MCF 10A (cell line): ENCODE measurements at regions not wholly inside any gene's neighbourhood (a gene's known extent, or its start where the extent isn't known, plus 50 kb on each side); places are given as distances from the start of the nearest gene placed in this dataset.

ENCODE experiments used
- BruUV-seq: library from RNA; stranded (reverse); fragments of 400-500 nt; replicated peaks from 2 replicates; lab custom pipeline; 2021; lab: Mats Ljungman, UMichigan
- CTCF ChIA-PET: fragments of 300-600 bp; sonication (Branson Sonifier 250); formaldehyde crosslinking; extraction: SDS; loops from one replicate; lab custom pipeline; 2021; ENCODE audit warnings: antibody characterized with exemption, inconsistent platforms; lab: Yijun Ruan, JAX
- POLR2A ChIA-PET: fragments of 300-600, 350-650 bp; sonication (Branson Sonifier 250); formaldehyde crosslinking; extraction: SDS; loops from one replicate; lab custom pipeline; 2020; ENCODE audit warnings: antibody characterized with exemption, inconsistent platforms; lab: Yijun Ruan, JAX
- DNase-seq: peaks from one replicate; pipeline ENCODE4 v3.0.0-alpha.2; 2018; ENCODE audit not compliant: unreplicated experiment
- H3K27ac Mint-ChIP-seq: one replicate; pipeline ENCODE4 v1.8.0; 2022; ENCODE audit warnings: mild to moderate bottlenecking, low read depth, mixed read lengths; ENCODE audit not compliant: unreplicated experiment
- H3K27me3 Mint-ChIP-seq: one replicate; pipeline ENCODE4 v1.8.0; 2022; ENCODE audit warnings: mixed read lengths; ENCODE audit not compliant: insufficient read depth, unreplicated experiment
- H3K36me3 Mint-ChIP-seq: one replicate; pipeline ENCODE4 v1.8.0; 2022; ENCODE audit warnings: mild to moderate bottlenecking, moderate library complexity, mixed read lengths; ENCODE audit not compliant: insufficient read depth, unreplicated experiment
- H3K4me1 Mint-ChIP-seq: one replicate; pipeline ENCODE4 v1.8.0; 2022; ENCODE audit warnings: mixed read lengths; ENCODE audit not compliant: insufficient read depth, unreplicated experiment
- H3K4me3 Mint-ChIP-seq: one replicate; pipeline ENCODE4 v1.8.0; 2022; ENCODE audit warnings: mild to moderate bottlenecking, moderate library complexity, mixed read lengths; ENCODE audit not compliant: unreplicated experiment
- H3K9me3 Mint-ChIP-seq: one replicate; pipeline ENCODE4 v1.8.0; 2022; ENCODE audit warnings: mixed read lengths; ENCODE audit not compliant: unreplicated experiment
- CTCF ChIP-seq: fragments of 200-600 bp; IDR thresholded peaks from one replicate; pipeline ENCODE4 v1.8.0; 2022; ENCODE audit warnings: antibody characterized with exemption, mild to moderate bottlenecking; ENCODE audit not compliant: unreplicated experiment
- intact Hi-C: fragments of 100-400 bp; cut with micrococcal nuclease; formaldehyde crosslinking; loops from 2 replicates; pipeline ENCODE4 v1.14.1; 2022

- Mint-ChIP-seq H3K4me3 (no peak overlapping the region), H3K9me3 (no peaks in the 10 kb centered on the region), H3K27me3 (peaks cover 66% of the 10 kb centered on the region), H3K4me1 (peaks cover 5% of the 10 kb centered on the region), H3K27ac (no peak overlapping the region), H3K36me3 (no peaks in the 10 kb centered on the region)
- no TSS peak for BruUV-seq
- POLR2A ChIA-PET, result no interaction called here
- CTCF ChIA-PET, result no interaction called here
- intact Hi-C loops, result no loop called here
- no peak for TF ChIP-seq CTCF
- no peak for DNase-seq
Measured at GRCh38 chr14:46057799-46058198, 593.8 kb downstream of the RPL10L start.

- BruUV-seq, result no TSS peak
- Mint-ChIP-seq H3K9me3 (no peaks in the 10 kb centered on the region), H3K4me3 (no peak overlapping the region), H3K27ac (no peak overlapping the region), H3K4me1 (peaks cover 5% of the 10 kb centered on the region), H3K27me3 (peaks cover 61% of the 10 kb centered on the region), H3K36me3 (no peaks in the 10 kb centered on the region)
- peak; percentile 40 for DNase-seq
- TF ChIP-seq CTCF, result no peak
- intact Hi-C loops, result no loop called here
- CTCF ChIA-PET, result no interaction called here
- POLR2A ChIA-PET, result no interaction called here
Measured at GRCh38 chr14:46054526-46054925, 597.1 kb downstream of the RPL10L start.

GRCh38 chr14:46053221-46053620, 598.4 kb downstream of the RPL10L start:
- H3K4me1 Mint-ChIP-seq, result peaks cover 5% of the 10 kb centered on the region
- no peak for TF ChIP-seq CTCF
- no peaks in the 10 kb centered on the region for H3K9me3 Mint-ChIP-seq
- H3K27me3 Mint-ChIP-seq, result peaks cover 48% of the 10 kb centered on the region
- no peaks in the 10 kb centered on the region for H3K36me3 Mint-ChIP-seq
- intact Hi-C loops, result no loop called here
- ChIA-PET POLR2A (no interaction called here), CTCF (no interaction called here)
- DNase-seq, result no peak
- H3K4me3 Mint-ChIP-seq, result no peak overlapping the region
- BruUV-seq, result no TSS peak
- H3K27ac Mint-ChIP-seq, result no peak overlapping the region

- POLR2A ChIA-PET, result no interaction called here
- Mint-ChIP-seq H3K27me3 (peaks cover 40% of the 10 kb centered on the region), H3K36me3 (no peaks in the 10 kb centered on the region), H3K9me3 (no peaks in the 10 kb centered on the region), H3K27ac (no peak overlapping the region), H3K4me1 (peaks cover 5% of the 10 kb centered on the region), H3K4me3 (no peak overlapping the region)
- DNase-seq, result no peak
- CTCF ChIA-PET, result no interaction called here
- no peak for TF ChIP-seq CTCF
- BruUV-seq, result no TSS peak
- intact Hi-C loops, result no loop called here
Measured at GRCh38 chr14:46051796-46052195, 599.8 kb downstream of the RPL10L start.
